HG02759 (cell line): ENCODE measurements at regions not wholly inside any gene's neighbourhood (a gene's known extent, or its start where the extent isn't known, plus 50 kb on each side); places are given as distances from the start of the nearest gene placed in this dataset.
"Not testable (repeated sequence)": the region's sequence is repeated elsewhere in the genome, so short reads cannot be mapped to it uniquely, and the experiment has no call there.

ENCODE experiments used
- ATAC-seq: cut with Tn5 transposase; IDR thresholded peaks from one replicate; pipeline ENCODE4 v1.9.1; 2021; ENCODE audit warnings: mild to moderate bottlenecking, moderate library complexity; ENCODE audit not compliant: unreplicated experiment

DNA sequence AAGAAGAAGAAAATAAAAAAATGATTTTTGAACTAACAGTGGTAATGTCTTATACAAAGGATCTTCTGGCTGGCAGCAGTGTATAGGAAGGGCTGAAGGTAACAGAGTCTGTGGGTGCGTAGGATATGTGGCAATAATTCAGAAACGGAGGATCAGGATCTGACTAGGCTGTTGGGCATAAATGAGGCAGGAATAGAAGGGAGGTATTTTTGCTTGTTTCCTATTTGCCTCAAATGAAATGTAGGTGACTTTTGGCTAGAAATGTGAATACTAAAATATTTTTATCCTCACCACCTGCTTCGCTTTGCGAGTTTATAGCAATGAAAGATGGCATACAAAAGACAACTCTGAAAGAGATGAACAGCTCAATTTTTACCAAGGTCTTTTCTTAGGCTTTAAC, 1086.1 kb upstream of the CELF4 start:
- ATAC-seq, result no peak

DNA sequence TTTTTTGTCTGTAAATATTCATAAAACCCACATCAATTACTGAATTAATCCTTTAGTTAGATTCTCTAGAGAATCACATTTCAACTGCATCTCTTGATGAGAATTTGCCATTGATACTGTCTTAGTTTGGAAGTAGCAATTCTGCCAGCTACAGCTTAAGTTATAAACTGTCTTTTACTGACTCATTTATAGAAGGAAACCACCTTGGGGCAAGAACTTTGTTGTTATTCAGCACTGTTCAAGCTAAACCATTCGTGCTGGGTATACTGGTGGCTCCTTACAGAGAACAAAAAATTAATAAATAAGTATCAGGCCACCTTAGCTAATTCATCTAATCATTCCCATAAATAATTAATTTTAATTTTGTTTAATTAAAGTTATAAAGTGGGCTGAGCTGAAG, 1082.6 kb upstream of the CELF4 start:
- ATAC-seq, result no peak

- ATAC-seq, result no peak
Observed at GRCh38 chr18:38646296-38646695, 1080.7 kb upstream of the CELF4 start.

DNA sequence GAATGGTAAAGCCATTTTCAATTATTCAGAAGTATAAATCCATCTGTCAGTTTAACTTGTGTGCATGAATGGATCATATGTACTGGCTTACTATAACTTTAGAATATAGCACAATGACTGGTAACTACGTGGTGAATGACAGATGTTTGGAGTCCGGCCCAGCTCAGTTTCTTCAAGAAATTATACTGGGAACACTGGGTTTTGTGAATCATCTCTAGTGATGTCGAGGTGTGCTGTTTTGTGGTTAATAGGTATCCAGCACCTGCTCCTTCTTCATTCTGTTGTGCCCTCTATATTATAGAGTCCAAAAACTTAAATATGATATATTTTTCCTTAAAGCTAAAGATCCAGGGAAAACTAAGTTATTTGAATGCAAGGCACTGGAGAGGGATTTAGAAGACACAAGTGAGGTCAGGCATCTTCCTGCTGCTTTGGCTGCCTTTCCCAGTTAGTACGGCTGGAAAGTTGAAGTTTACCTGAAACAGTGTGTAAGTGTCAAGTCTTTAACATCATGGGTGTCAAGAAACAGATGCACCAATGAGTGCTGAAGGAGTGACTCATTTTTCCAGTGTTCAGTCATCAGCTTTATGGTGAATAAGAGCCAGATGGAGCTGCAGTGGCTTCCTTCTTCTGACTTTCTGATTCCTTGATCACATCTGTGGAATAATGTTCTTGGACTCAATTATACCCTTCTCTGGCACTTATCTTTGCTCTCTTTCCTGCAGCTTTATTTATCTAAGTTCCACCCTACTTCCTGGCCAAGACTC, 1079.5 kb upstream of the CELF4 start:
- no peak for ATAC-seq

DNA sequence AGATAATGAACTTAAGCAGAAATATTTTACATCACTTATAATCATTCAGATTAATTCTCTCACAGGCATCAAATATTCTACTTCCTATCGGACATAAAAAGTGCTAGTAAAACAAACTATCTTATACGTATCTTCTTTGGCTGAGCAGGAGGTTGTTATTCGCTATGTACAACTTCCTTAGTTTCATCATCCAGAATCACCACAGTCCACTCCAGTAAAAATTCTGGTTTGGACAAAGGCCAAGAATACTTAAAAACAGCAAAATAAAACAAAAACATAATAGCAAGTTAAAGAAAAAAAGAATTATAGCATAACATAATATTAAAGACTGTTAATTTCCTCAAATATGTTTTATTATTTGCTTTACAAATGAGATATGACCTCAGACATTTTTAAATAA, 1077.1 kb upstream of the CELF4 start:
- ATAC-seq, result no peak

- ATAC-seq, result not testable (repeated sequence)
Observed at GRCh38 chr18:38639700-38640099, 1074.1 kb upstream of the CELF4 start.

DNA sequence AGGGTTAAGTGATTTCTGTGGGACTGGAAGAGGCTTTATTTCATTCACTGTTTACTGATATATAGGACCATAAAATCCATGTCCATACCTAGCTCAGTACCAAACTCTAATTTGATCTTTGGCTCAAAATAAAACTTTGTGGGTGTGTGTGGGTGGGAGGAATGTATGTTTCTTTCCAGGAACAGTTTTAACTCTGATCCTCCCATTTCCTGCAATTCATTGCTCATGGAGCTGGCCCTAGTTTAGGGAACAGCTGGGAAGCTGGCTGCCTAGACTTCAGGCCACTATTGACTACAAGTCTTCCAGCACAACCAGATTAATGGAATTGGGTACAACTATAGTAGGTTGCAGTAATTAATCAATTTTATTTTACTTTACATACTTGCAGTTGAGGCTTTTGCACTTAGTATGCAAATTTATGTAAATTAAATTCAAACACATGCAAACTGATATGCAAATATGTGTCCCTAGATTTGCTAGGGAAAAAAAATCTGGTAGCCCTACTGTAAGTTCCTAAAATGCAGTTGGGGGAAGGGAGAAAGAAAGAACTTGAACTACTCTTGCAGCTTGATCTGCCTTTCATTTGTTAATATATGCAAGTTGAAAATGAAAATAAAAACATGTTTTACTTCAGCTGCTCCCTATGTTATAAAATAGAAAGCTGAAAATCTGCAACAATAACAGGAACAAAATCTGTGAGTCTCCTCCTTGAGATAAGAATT, 1070.3 kb upstream of the CELF4 start:
- no peak for ATAC-seq

DNA sequence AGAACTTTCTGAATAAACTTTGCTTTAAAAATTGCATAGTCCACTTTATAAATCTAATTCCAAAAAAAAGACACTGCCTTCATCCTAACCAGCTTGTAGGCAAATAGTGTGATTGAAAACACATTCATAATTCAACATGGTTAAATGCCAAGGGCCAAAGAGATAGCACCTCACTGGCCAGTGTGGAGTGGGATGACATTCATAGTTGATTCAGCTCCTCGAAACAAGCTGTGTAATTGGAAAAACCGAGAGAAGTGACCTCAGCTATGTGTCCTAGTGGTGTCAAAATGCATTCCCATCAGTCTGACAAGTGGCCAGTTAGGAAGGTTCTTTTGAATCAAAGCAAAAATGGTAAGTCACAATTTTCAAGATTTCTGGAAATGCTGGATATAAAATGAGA, 1068.5 kb upstream of the CELF4 start:
- ATAC-seq, result no peak

GRCh38 chr18:38633333-38633732, 1067.7 kb upstream of the CELF4 start:
- no peak for ATAC-seq

GRCh38 chr18:38619129-38619528, 1053.5 kb upstream of the CELF4 start:
- ATAC-seq, result no peak

DNA sequence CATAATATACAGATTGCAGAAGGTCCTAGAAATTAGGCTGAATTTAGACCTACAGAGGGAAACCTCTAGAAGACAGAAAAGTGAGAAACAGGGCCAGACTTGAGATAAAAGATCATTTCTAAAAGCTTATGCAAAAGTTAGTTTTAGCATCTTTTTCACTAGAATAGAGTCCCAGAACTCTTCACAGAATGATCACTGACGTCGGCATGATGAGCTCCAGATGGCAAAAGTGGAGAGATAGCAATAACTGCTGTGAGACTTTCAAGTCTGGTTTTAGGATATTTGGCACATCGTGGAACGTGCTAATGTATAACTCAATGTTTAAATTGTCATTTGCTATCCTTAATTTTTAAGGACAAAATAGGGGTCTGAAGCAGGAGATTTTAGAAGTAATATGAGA, 1050.7 kb upstream of the CELF4 start:
- ATAC-seq, result no peak

GRCh38 chr18:38612904-38613303, 1047.3 kb upstream of the CELF4 start:
- no peak for ATAC-seq

- ATAC-seq, result peak; percentile 86
Observed at GRCh38 chr18:38611036-38611964, 1045.7 kb upstream of the CELF4 start.

DNA sequence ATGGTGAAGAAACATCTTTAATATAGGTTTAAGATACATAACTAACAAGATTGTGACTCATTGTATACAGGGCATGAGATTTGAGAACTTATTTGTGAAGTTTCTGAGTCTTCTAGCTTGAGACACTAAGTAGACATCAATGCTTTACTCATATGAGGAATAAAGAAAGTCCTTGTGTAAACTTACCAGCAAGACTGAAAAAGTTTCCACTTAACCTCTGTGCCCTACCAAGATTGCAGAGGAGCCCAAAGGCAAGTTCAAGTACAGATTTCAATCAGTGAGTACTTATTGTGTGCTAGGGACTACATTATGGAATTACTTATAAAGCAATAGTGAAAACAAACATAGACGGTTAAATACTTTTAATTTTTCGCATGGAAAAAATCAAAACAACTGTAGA, 1041.2 kb upstream of the CELF4 start:
- ATAC-seq, result peak; percentile 26

- ATAC-seq, result no peak
Observed at GRCh38 chr18:38602341-38602740, 1036.7 kb upstream of the CELF4 start.

DNA sequence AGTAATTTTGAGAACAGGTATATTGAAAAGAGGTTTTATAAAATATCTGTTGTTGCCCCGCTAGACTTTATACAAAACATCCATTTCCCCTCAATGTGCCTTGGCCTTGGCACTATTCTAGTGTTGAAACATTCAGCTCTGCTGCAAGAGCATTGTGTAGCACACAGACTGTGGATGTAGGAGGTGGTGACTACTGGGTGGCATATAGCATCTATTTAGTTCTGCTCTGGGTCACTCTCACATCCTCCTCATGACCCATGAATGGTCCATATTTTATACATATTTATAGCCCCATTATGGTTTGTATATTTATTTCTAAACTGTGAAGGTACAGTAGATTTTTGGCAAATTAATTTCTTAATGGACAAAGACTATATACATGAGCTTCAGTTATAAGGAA, 1022.0 kb upstream of the CELF4 start:
- no peak for ATAC-seq

DNA sequence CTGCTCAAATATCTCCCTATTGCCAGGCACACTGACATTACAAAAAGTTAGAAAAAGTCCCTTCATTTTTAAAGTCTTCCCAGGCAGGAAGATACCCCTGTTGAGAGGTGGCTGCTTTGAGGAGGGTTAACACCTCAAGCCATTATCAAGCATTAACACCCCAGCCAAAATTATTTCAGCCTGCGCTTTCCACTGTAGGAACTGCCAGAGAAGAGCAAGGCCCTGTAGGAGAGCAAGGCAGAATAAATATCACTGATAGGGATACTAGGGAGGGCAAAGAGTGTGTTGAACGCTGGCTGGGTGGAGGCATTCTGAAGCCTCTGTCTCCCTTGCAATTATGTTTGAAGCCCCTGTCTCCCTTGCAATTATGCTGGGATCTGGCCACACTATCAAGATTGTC, 1020.7 kb upstream of the CELF4 start:
- ATAC-seq, result no peak

GRCh38 chr18:38579764-38580163, 1014.2 kb upstream of the CELF4 start:
- ATAC-seq, result no peak

- ATAC-seq, result no peak
Observed at GRCh38 chr18:38576916-38577315, 1011.3 kb upstream of the CELF4 start.

- no peak for ATAC-seq
Observed at GRCh38 chr18:38576349-38576748, 1010.8 kb upstream of the CELF4 start.

GRCh38 chr18:38575648-38576047, 1010.0 kb upstream of the CELF4 start:
- ATAC-seq, result no peak
